Activated B cell treated with CpG ODN at 0.5 μM for 24 hours (primary cell): ENCODE measurements at regions not wholly inside any gene's neighbourhood (a gene's known extent, or its start where the extent isn't known, plus 50 kb on each side); places are given as distances from the start of the nearest gene placed in this dataset.

ENCODE experiments used
- ATAC-seq: fragments of 200-7000 bp; cut with Tn5 transposase; one replicate; pipeline ENCODE4 v1.10.0; 2021; ENCODE audit warnings: low read depth, mild to moderate bottlenecking, moderate library complexity
- CTCF ChIA-PET: fragments of 350-600 bp; sonication (Branson Sonifier 250); formaldehyde crosslinking; loops from one replicate; lab custom pipeline; 2021; ENCODE audit warnings: antibody characterized with exemption; lab: Charles Lee
- POLR2A ChIA-PET: fragments of 350-600 bp; sonication (Branson Sonifier 250); formaldehyde crosslinking; loops from one replicate; lab custom pipeline; 2021; ENCODE audit warnings: antibody characterized with exemption; lab: Charles Lee
- DNase-seq: peaks from one replicate; pipeline ENCODE4 v3.0.0; 2022
- H3K27ac Mint-ChIP-seq: one replicate; pipeline ENCODE4 v1.8.0; 2020; ENCODE audit warnings: mixed read lengths
- H3K27me3 Mint-ChIP-seq: one replicate; pipeline ENCODE4 v1.8.0; 2021; ENCODE audit warnings: mixed read lengths
- H3K36me3 Mint-ChIP-seq: one replicate; pipeline ENCODE4 v1.8.0; 2021; ENCODE audit warnings: low read depth, mixed read lengths
- H3K4me1 Mint-ChIP-seq: one replicate; pipeline ENCODE4 v1.8.0; 2021; ENCODE audit warnings: mixed read lengths
- H3K4me3 Mint-ChIP-seq: one replicate; pipeline ENCODE4 v1.8.0; 2020; ENCODE audit warnings: mild to moderate bottlenecking, mixed read lengths
- H3K9me3 Mint-ChIP-seq: one replicate; pipeline ENCODE4 v1.8.0; 2020; ENCODE audit warnings: mixed read lengths
- CTCF ChIP-seq: fragments of 200-600 bp; IDR thresholded peaks from one replicate; pipeline ENCODE4 v1.8.0; 2022; ENCODE audit warnings: antibody characterized with exemption, mild to moderate bottlenecking
- intact Hi-C: fragments of 100-400 bp; cut with micrococcal nuclease; formaldehyde crosslinking; loops from one replicate; pipeline ENCODE4 v1.15.1; 2024

GRCh38 chr3:70832834-70833205 is 520.4 kb upstream of the MDFIC2 start:
- no peaks in the 10 kb centered on the region for H3K9me3 Mint-ChIP-seq
- H3K27ac Mint-ChIP-seq, result no peak overlapping the region
- intact Hi-C loops, result no loop called here
- H3K27me3 Mint-ChIP-seq, result no peaks in the 10 kb centered on the region
- no peaks in the 10 kb centered on the region for H3K36me3 Mint-ChIP-seq
- DNase-seq (no peak), ATAC-seq (no peak)
- no peaks in the 10 kb centered on the region for H3K4me1 Mint-ChIP-seq
- ChIA-PET POLR2A (no interaction called here), CTCF (no interaction called here)
- no peak for TF ChIP-seq CTCF
- no peak overlapping the region for H3K4me3 Mint-ChIP-seq

- no peak overlapping the region for H3K4me3 Mint-ChIP-seq
- ATAC-seq (no peak), DNase-seq (no peak)
- H3K4me1 Mint-ChIP-seq, result no peaks in the 10 kb centered on the region
- H3K27me3 Mint-ChIP-seq, result no peaks in the 10 kb centered on the region
- no peaks in the 10 kb centered on the region for H3K9me3 Mint-ChIP-seq
- TF ChIP-seq CTCF, result no peak
- ChIA-PET POLR2A (no interaction called here), CTCF (no interaction called here)
- no peaks in the 10 kb centered on the region for H3K36me3 Mint-ChIP-seq
- intact Hi-C loops, result no loop called here
- H3K27ac Mint-ChIP-seq, result no peak overlapping the region
These were observed 519.8 kb upstream of the MDFIC2 start for GRCh38 chr3:70832089-70832833.

- Mint-ChIP-seq H3K9me3 (no peaks in the 10 kb centered on the region), H3K4me3 (no peak overlapping the region), H3K4me1 (no peaks in the 10 kb centered on the region), H3K27me3 (peaks cover 4% of the 10 kb centered on the region), H3K36me3 (no peaks in the 10 kb centered on the region), H3K27ac (no peak overlapping the region)
- ChIA-PET POLR2A (no interaction called here), CTCF (no interaction called here)
- no peak for TF ChIP-seq CTCF
- DNase-seq (no peak), ATAC-seq (no peak)
- intact Hi-C loops, result no loop called here
These were observed 516.7 kb upstream of the MDFIC2 start for GRCh38 chr3:70829092-70829491.

GRCh38 chr3:70824773-70825172 is 512.3 kb upstream of the MDFIC2 start:
- Mint-ChIP-seq H3K4me1 (no peaks in the 10 kb centered on the region), H3K27ac (no peak overlapping the region), H3K4me3 (no peak overlapping the region), H3K27me3 (peaks cover 12% of the 10 kb centered on the region), H3K36me3 (no peaks in the 10 kb centered on the region), H3K9me3 (no peaks in the 10 kb centered on the region)
- ChIA-PET CTCF (no interaction called here), POLR2A (no interaction called here)
- ATAC-seq (no peak), DNase-seq (no peak)
- intact Hi-C loops, result no loop called here
- no peak for TF ChIP-seq CTCF

- Mint-ChIP-seq H3K27me3 (peaks cover 14% of the 10 kb centered on the region), H3K36me3 (no peaks in the 10 kb centered on the region), H3K9me3 (no peaks in the 10 kb centered on the region), H3K27ac (no peak overlapping the region), H3K4me3 (no peak overlapping the region), H3K4me1 (no peaks in the 10 kb centered on the region)
- DNase-seq (no peak), ATAC-seq (no peak)
- CTCF ChIA-PET, result no interaction called here
- POLR2A ChIA-PET, result no interaction called here
- TF ChIP-seq CTCF, result no peak
- intact Hi-C loops, result no loop called here
These were observed 511.6 kb upstream of the MDFIC2 start for GRCh38 chr3:70824078-70824477.
